Hepatocyte (in vitro differentiated cells): ENCODE measurements at regions not wholly inside any gene's neighbourhood (a gene's known extent, or its start where the extent isn't known, plus 50 kb on each side); places are given as distances from the start of the nearest gene placed in this dataset.
A peak's percentile ranks its signal among the peaks of the same experiment; 100 is the strongest.

ENCODE experiments used
- DNase-seq: peaks from one replicate; pipeline ENCODE4 v3.0.0-alpha.2; 2016; ENCODE audit warnings: low spot score
- H2AFZ ChIP-seq: fragments of 200-600 bp; sonication (generic); 2 replicates; pipeline ENCODE4 v1.6.0; 2016; ENCODE audit warnings: antibody characterized with exemption, mild to moderate bottlenecking
- H3K27ac ChIP-seq: fragments of 200-600 bp; sonication (generic); 2 replicates; pipeline ENCODE4 v1.5.1; 2016; ENCODE audit warnings: mild to moderate bottlenecking
- H3K27me3 ChIP-seq: fragments of 200-600 bp; sonication (generic); 2 replicates; pipeline ENCODE4 v1.6.1; 2016
- H3K36me3 ChIP-seq: fragments of 200-600 bp; sonication (generic); replicated peaks from 2 replicates; pipeline ENCODE4 v1.5.1; 2016; ENCODE audit warnings: low read depth; ENCODE audit not compliant: insufficient read depth
- H3K4me1 ChIP-seq: fragments of 200-600 bp; sonication (generic); 2 replicates; pipeline ENCODE4 v1.5.1; 2016; ENCODE audit warnings: mild to moderate bottlenecking, moderate library complexity; ENCODE audit not compliant: insufficient read depth
- H3K4me2 ChIP-seq: fragments of 200-600 bp; sonication (generic); 2 replicates; pipeline ENCODE4 v1.6.0; 2016
- H3K4me3 ChIP-seq: fragments of 200-600 bp; sonication (generic); 2 replicates; pipeline ENCODE4 v1.5.1; 2016; ENCODE audit warnings: mild to moderate bottlenecking
- H3K79me2 ChIP-seq: fragments of 200-600 bp; sonication (generic); 2 replicates; pipeline ENCODE4 v1.6.0; 2017; ENCODE audit warnings: mild to moderate bottlenecking
- H3K9me2 ChIP-seq: fragments of 200-600 bp; sonication (generic); replicated peaks from 2 replicates; pipeline ENCODE4 v1.6.0; 2017; ENCODE audit warnings: mild to moderate bottlenecking; ENCODE audit not compliant: insufficient read depth
- H3K9me3 ChIP-seq: fragments of 200-600 bp; sonication (generic); 2 replicates; pipeline ENCODE4 v1.5.1; 2016; ENCODE audit warnings: low read depth, mild to moderate bottlenecking
- H4K20me1 ChIP-seq: fragments of 200-600 bp; sonication (generic); 2 replicates; pipeline ENCODE4 v1.6.0; 2016; ENCODE audit warnings: mild to moderate bottlenecking; ENCODE audit not compliant: insufficient read depth, poor library complexity, severe bottlenecking
- EZH2 ChIP-seq: fragments of 200-600 bp; sonication (generic); IDR thresholded peaks from 2 replicates; pipeline ENCODE4 v1.6.1; 2016; ENCODE audit warnings: antibody characterized with exemption, mild to moderate bottlenecking, borderline replicate concordance
- EZH2phosphoT487 ChIP-seq: fragments of 200-600 bp; sonication (generic); IDR thresholded peaks from one replicate; pipeline ENCODE4 v1.6.1; 2018; ENCODE audit warnings: antibody characterized with exemption, mild to moderate bottlenecking, low read depth, moderate library complexity; ENCODE audit not compliant: unreplicated experiment, severe bottlenecking
- WGBS: methylation state at CpG from one replicate; pipeline ENCODE4 v1.1.6; 2016; ENCODE audit warnings: low lambda C conversion rate; ENCODE audit errors: missing lambda C conversion rate; 5-methylcytosine and 5-hydroxymethylcytosine counted together
- TF ChIP-seq, protein P1 (sequence below): fragments of 200-600 bp; sonication (generic); IDR thresholded peaks from 2 replicates; pipeline ENCODE4 v1.5.1; 2016; ENCODE audit warnings: antibody characterized with exemption, mild to moderate bottlenecking; ENCODE audit not compliant: poor library complexity

GRCh38 chr1:55916481-55916880, 662.9 kb downstream of the PLPP3 start:
- Histone ChIP-seq H3K27ac (peak overlapping the region; percentile 34), H3K79me2 (no peaks in the 10 kb centered on the region), H3K36me3 (no peaks in the 10 kb centered on the region), H2AFZ (no peak overlapping the region), H3K27me3 (no peaks in the 10 kb centered on the region), H3K4me1 (peaks cover 3% of the 10 kb centered on the region), H3K4me2 (no peak overlapping the region), H3K9me2 (no peaks in the 10 kb centered on the region), H3K9me3 (no peaks in the 10 kb centered on the region), H3K4me3 (no peak overlapping the region), H4K20me1 (no peaks in the 10 kb centered on the region)
- TF ChIP-seq, protein P1, sequence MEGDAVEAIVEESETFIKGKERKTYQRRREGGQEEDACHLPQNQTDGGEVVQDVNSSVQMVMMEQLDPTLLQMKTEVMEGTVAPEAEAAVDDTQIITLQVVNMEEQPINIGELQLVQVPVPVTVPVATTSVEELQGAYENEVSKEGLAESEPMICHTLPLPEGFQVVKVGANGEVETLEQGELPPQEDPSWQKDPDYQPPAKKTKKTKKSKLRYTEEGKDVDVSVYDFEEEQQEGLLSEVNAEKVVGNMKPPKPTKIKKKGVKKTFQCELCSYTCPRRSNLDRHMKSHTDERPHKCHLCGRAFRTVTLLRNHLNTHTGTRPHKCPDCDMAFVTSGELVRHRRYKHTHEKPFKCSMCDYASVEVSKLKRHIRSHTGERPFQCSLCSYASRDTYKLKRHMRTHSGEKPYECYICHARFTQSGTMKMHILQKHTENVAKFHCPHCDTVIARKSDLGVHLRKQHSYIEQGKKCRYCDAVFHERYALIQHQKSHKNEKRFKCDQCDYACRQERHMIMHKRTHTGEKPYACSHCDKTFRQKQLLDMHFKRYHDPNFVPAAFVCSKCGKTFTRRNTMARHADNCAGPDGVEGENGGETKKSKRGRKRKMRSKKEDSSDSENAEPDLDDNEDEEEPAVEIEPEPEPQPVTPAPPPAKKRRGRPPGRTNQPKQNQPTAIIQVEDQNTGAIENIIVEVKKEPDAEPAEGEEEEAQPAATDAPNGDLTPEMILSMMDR, result no peak
- TF ChIP-seq EZH2 (no peak), EZH2phosphoT487 (no peak)
- 52% methylated on average over 2 of the region's 2 CpGs for WGBS
- no peak for DNase-seq

- H3K9me3 ChIP-seq, result no peaks in the 10 kb centered on the region
- no peaks in the 10 kb centered on the region for H3K36me3 ChIP-seq
- H4K20me1 ChIP-seq, result no peaks in the 10 kb centered on the region
- H3K27ac ChIP-seq, result no peak overlapping the region
- H3K9me2 ChIP-seq, result no peaks in the 10 kb centered on the region
- 98% methylated on average over 7 of the region's 7 CpGs for WGBS
- no peak overlapping the region for H3K4me3 ChIP-seq
- no peaks in the 10 kb centered on the region for H3K27me3 ChIP-seq
- no peaks in the 10 kb centered on the region for H3K79me2 ChIP-seq
- peaks cover 3% of the 10 kb centered on the region for H3K4me1 ChIP-seq
- DNase-seq, result no peak
- TF ChIP-seq, protein P1, result no peak
- no peak for TF ChIP-seq EZH2phosphoT487
- no peak for TF ChIP-seq EZH2
- H3K4me2 ChIP-seq, result no peak overlapping the region
- H2AFZ ChIP-seq, result no peak overlapping the region
Measured at GRCh38 chr1:55913565-55913964, 665.8 kb downstream of the PLPP3 start.

- H3K27me3 ChIP-seq, result no peaks in the 10 kb centered on the region
- no peak overlapping the region for H3K4me3 ChIP-seq
- H3K27ac ChIP-seq, result no peak overlapping the region
- no peaks in the 10 kb centered on the region for H3K79me2 ChIP-seq
- DNase-seq, result no peak
- no peaks in the 10 kb centered on the region for H3K9me3 ChIP-seq
- peaks cover 3% of the 10 kb centered on the region for H3K4me1 ChIP-seq
- no peak overlapping the region for H3K4me2 ChIP-seq
- no peaks in the 10 kb centered on the region for H4K20me1 ChIP-seq
- H3K36me3 ChIP-seq, result no peaks in the 10 kb centered on the region
- 95% methylated on average over 6 of the region's 6 CpGs for WGBS
- no peaks in the 10 kb centered on the region for H3K9me2 ChIP-seq
- H2AFZ ChIP-seq, result no peak overlapping the region
- TF ChIP-seq, protein P1, result no peak
Measured at GRCh38 chr1:55912438-55912837, 666.9 kb downstream of the PLPP3 start.

DNA sequence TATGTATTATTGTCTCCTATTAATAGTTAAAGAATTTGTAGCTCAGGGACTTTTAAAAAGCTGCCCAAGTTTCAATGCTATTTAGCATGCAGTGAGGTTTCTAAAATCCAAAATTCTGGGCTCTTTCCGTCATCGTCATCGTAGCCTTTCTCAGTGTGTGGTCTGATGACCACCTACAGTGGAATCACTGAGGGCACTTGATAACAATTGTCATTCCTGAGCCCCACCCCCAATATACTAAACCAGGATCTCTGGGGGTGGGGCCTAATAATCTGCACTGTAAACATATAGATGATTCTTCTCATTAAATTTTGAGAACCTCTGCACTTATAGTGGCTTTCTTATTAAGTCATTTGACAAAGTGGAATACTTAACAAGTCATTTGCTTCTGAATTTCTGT, 674.8 kb downstream of the PLPP3 start:
- no peak for TF ChIP-seq EZH2

More for the DNA sequence above, 674.8 kb downstream of the PLPP3 start:
- Histone ChIP-seq H3K9me3 (no peaks in the 10 kb centered on the region), H3K9me2 (no peaks in the 10 kb centered on the region), H3K27ac (no peak overlapping the region), H3K27me3 (no peaks in the 10 kb centered on the region), H3K36me3 (no peaks in the 10 kb centered on the region), H4K20me1 (no peaks in the 10 kb centered on the region), H3K79me2 (no peaks in the 10 kb centered on the region), H2AFZ (no peak overlapping the region), H3K4me2 (no peak overlapping the region), H3K4me1 (no peaks in the 10 kb centered on the region), H3K4me3 (no peak overlapping the region)
- DNase-seq, result no peak
- 93% methylated on average over 3 of the region's 3 CpGs for WGBS
